GM23338 (cell line): ENCODE measurements at regions not wholly inside any gene's neighbourhood (a gene's known extent, or its start where the extent isn't known, plus 50 kb on each side); places are given as distances from the start of the nearest gene placed in this dataset.

Experiments used
- CTCF ChIP-seq, 2 experiments: fragments of 200-600 bp in 1 of 2; sonication (generic) in 1 of 2; conservative IDR thresholded peaks; 2 replicates each; pipeline versions ENCODE4 v1.5.1 to v1.6.1; 2016 to 2017; ENCODE audit warnings: antibody characterized with exemption in 2 of 2, low read depth in 2 of 2, mild to moderate bottlenecking in 2 of 2, moderate library complexity in 1 of 2
- POLR2AphosphoS5 ChIP-seq: IDR thresholded peaks from 2 replicates; pipeline ENCODE4 v1.6.1; 2016; ENCODE audit warnings: antibody characterized with exemption, low read depth
- REST ChIP-seq: IDR thresholded peaks from one replicate; pipeline ENCODE4 v1.6.1; 2018; ENCODE audit warnings: antibody characterized with exemption; ENCODE audit not compliant: unreplicated experiment
- ZNF114 ChIP-seq: fragments of 250-450 bp; sonication (Bioruptor Pico); IDR thresholded peaks from 2 replicates; pipeline ENCODE4 v1.5.0; 2020; ENCODE audit warnings: mild to moderate bottlenecking, moderate library complexity

- TF ChIP-seq CTCF (conservative IDR thresholded peaks at IDR 0.05; ENCODE audit: low read depth in 2 of 2): peak in 1 of 2 experiments; percentile 46; a peak in 3 of 4 replicates
- no peak for TF ChIP-seq POLR2AphosphoS5
- no peak for TF ChIP-seq ZNF114 (CRISPR knock-in tag)
- TF ChIP-seq REST: no peak
Observed at GRCh38 chr5:122680623-122681350, 94.1 kb upstream of the SNX2 start.
